KMS-11 (cell line): ENCODE measurements at regions not wholly inside any gene's neighbourhood (a gene's known extent, or its start where the extent isn't known, plus 50 kb on each side); places are given as distances from the start of the nearest gene placed in this dataset.

ENCODE experiments used
- H2AFZ ChIP-seq: fragments of 200-600 bp; sonication (generic); 2 replicates; pipeline ENCODE4 v1.6.1; 2016; ENCODE audit warnings: antibody characterized with exemption, mixed run types, low read depth
- H3K27ac ChIP-seq: fragments of 200-600 bp; sonication (generic); 2 replicates; pipeline ENCODE4 v1.6.1; 2016; ENCODE audit warnings: mild to moderate bottlenecking, mixed run types
- H3K27me3 ChIP-seq: fragments of 200-600 bp; sonication (generic); 2 replicates; pipeline ENCODE4 v1.6.1; 2017; ENCODE audit warnings: mild to moderate bottlenecking, low read depth, mixed run types, moderate library complexity; ENCODE audit not compliant: insufficient read depth
- H3K36me3 ChIP-seq: fragments of 200-600 bp; sonication (generic); 2 replicates; pipeline ENCODE4 v1.6.1; 2017; ENCODE audit warnings: mild to moderate bottlenecking, mixed run types; ENCODE audit not compliant: insufficient read depth
- H3K4me1 ChIP-seq: fragments of 200-600 bp; sonication (generic); 2 replicates; pipeline ENCODE4 v1.6.1; 2016; ENCODE audit warnings: mild to moderate bottlenecking, low read depth, mixed run types; ENCODE audit not compliant: poor library complexity, severe bottlenecking
- H3K4me2 ChIP-seq: fragments of 200-600 bp; sonication (generic); 2 replicates; pipeline ENCODE4 v1.7.0; 2016; ENCODE audit warnings: mild to moderate bottlenecking, mixed run types
- H3K4me3 ChIP-seq: fragments of 200-600 bp; sonication (generic); IDR thresholded peaks from 2 replicates; pipeline ENCODE4 v1.6.1; 2017; ENCODE audit warnings: low read depth, low read length, mixed read lengths; ENCODE audit not compliant: insufficient read depth
- H3K79me2 ChIP-seq: fragments of 200-600 bp; sonication (generic); 2 replicates; pipeline ENCODE4 v1.6.1; 2016; ENCODE audit warnings: low read depth, mixed run types; ENCODE audit not compliant: insufficient read depth
- H3K9ac ChIP-seq: fragments of 200-600 bp; sonication (generic); 2 replicates; pipeline ENCODE4 v1.6.1; 2016; ENCODE audit warnings: mild to moderate bottlenecking, mixed run types
- H4K20me1 ChIP-seq: fragments of 200-600 bp; sonication (generic); 2 replicates; pipeline ENCODE4 v1.6.1; 2016; ENCODE audit warnings: mild to moderate bottlenecking, mixed run types; ENCODE audit not compliant: insufficient read depth
- CTCF ChIP-seq: fragments of 200-600 bp; sonication (generic); conservative IDR thresholded peaks from 2 replicates; pipeline ENCODE4 v1.6.1; 2017; ENCODE audit warnings: low read depth, mild to moderate bottlenecking, antibody characterized with exemption, low read length, moderate library complexity, mixed read lengths

- Histone ChIP-seq H3K4me1 (peaks cover 4% of the 10 kb centered on the region), H3K4me3 (no peak overlapping the region), H2AFZ (no peak overlapping the region), H3K9ac (no peak overlapping the region), H3K36me3 (no peaks in the 10 kb centered on the region), H4K20me1 (no peaks in the 10 kb centered on the region), H3K27ac (no peak overlapping the region), H3K79me2 (no peaks in the 10 kb centered on the region), H3K4me2 (no peak overlapping the region), H3K27me3 (no peaks in the 10 kb centered on the region)
- TF ChIP-seq CTCF = no peak
Measured at GRCh38 chr7:9945857-9946256, 1027.8 kb upstream of the PHF14 start.

- Histone ChIP-seq H3K4me3 (no peak overlapping the region), H3K36me3 (no peaks in the 10 kb centered on the region), H3K9ac (no peak overlapping the region), H3K79me2 (no peaks in the 10 kb centered on the region), H3K27ac (no peak overlapping the region), H4K20me1 (no peaks in the 10 kb centered on the region), H3K4me2 (no peak overlapping the region), H3K27me3 (no peaks in the 10 kb centered on the region), H2AFZ (no peak overlapping the region), H3K4me1 (no peaks in the 10 kb centered on the region)
- TF ChIP-seq CTCF = no peak
Measured at GRCh38 chr7:9955138-9955537, 1018.5 kb upstream of the PHF14 start.

- Histone ChIP-seq H3K27me3 (no peaks in the 10 kb centered on the region), H3K36me3 (no peaks in the 10 kb centered on the region), H3K27ac (no peak overlapping the region), H3K4me3 (no peak overlapping the region), H3K79me2 (no peaks in the 10 kb centered on the region), H3K4me2 (no peak overlapping the region), H4K20me1 (no peaks in the 10 kb centered on the region), H3K4me1 (no peaks in the 10 kb centered on the region), H3K9ac (no peak overlapping the region), H2AFZ (no peak overlapping the region)
- TF ChIP-seq CTCF = no peak
Measured at GRCh38 chr7:9958486-9958885, 1015.2 kb upstream of the PHF14 start.

GRCh38 chr7:9960460-9960859 is 1013.2 kb upstream of the PHF14 start:
- Histone ChIP-seq H3K27ac (no peak overlapping the region), H2AFZ (no peak overlapping the region), H3K79me2 (no peaks in the 10 kb centered on the region), H3K9ac (no peak overlapping the region), H3K4me3 (no peak overlapping the region), H4K20me1 (no peaks in the 10 kb centered on the region), H3K4me2 (no peak overlapping the region), H3K27me3 (no peaks in the 10 kb centered on the region), H3K36me3 (no peaks in the 10 kb centered on the region), H3K4me1 (no peaks in the 10 kb centered on the region)
- no peak for TF ChIP-seq CTCF
